HAP-1 (cell line): ENCODE measurements at regions not wholly inside any gene's neighbourhood (a gene's known extent, or its start where the extent isn't known, plus 50 kb on each side); places are given as distances from the start of the nearest gene placed in this dataset.

Experiments
- DNase-seq, 2 experiments: peaks; one replicate each; pipeline ENCODE4 v3.0.0-alpha.2; 2016 to 2020; ENCODE audit warnings: low spot score in 2 of 2
- H3K27me3 ChIP-seq: fragments of 250-450 bp; sonication (Bioruptor Pico); 2 replicates; pipeline ENCODE4 v1.5.1; 2020; ENCODE audit warnings: low read depth, mild to moderate bottlenecking, moderate library complexity
- H3K36me3 ChIP-seq: fragments of 250-450 bp; sonication (Bioruptor Pico); replicated peaks from 2 replicates; pipeline ENCODE4 v1.5.1; 2020; ENCODE audit warnings: mild to moderate bottlenecking
- H3K4me1 ChIP-seq: fragments of 250-450 bp; sonication (Bioruptor Pico); 2 replicates; pipeline ENCODE4 v1.5.1; 2020; ENCODE audit warnings: mild to moderate bottlenecking
- H3K4me3 ChIP-seq: fragments of 250-450 bp; sonication (Bioruptor Pico); 2 replicates; pipeline ENCODE4 v1.5.1; 2020; ENCODE audit warnings: mild to moderate bottlenecking, moderate library complexity
- H3K9me3 ChIP-seq: fragments of 250-450 bp; sonication (Bioruptor Pico); 2 replicates; pipeline ENCODE4 v1.5.1; 2020; ENCODE audit warnings: mild to moderate bottlenecking, moderate library complexity
- in situ Hi-C: fragments of 300-500 bp; cut with MboI; formaldehyde crosslinking; loops from 3 replicates; pipeline ENCODE4 v1.14.3; 2020; ENCODE audit warnings: low sequenced_read_pairs, inconsistent platforms, mixed read lengths

GRCh38 chr11:11004069-11004468 lies 146.2 kb upstream of the ZBED5 start:
- no peak for DNase-seq
- no peaks in the 10 kb centered on the region for H3K9me3 ChIP-seq

GRCh38 chr11:11003226-11003625 lies 145.4 kb upstream of the ZBED5 start:
- in situ Hi-C loops = no loop called here
- no peak for DNase-seq
- no peaks in the 10 kb centered on the region for H3K36me3 ChIP-seq
- H3K4me3 ChIP-seq = no peak overlapping the region
- H3K27me3 ChIP-seq = no peaks in the 10 kb centered on the region
- H3K4me1 ChIP-seq = no peaks in the 10 kb centered on the region
- no peaks in the 10 kb centered on the region for H3K9me3 ChIP-seq

More at GRCh38 chr11:11004069-11004468, 146.2 kb upstream of the ZBED5 start:
- no peaks in the 10 kb centered on the region for H3K36me3 ChIP-seq
- no peak overlapping the region for H3K4me3 ChIP-seq
- H3K27me3 ChIP-seq = no peaks in the 10 kb centered on the region
- in situ Hi-C loops = no loop called here
- no peaks in the 10 kb centered on the region for H3K4me1 ChIP-seq

- DNase-seq = no peak
- Histone ChIP-seq H3K9me3 (no peaks in the 10 kb centered on the region), H3K36me3 (no peaks in the 10 kb centered on the region), H3K4me1 (no peaks in the 10 kb centered on the region), H3K27me3 (no peaks in the 10 kb centered on the region), H3K4me3 (no peak overlapping the region)
- in situ Hi-C loops = no loop called here
Measured at GRCh38 chr11:11000579-11001283, 142.9 kb upstream of the ZBED5 start.

GRCh38 chr11:10998674-10999073 lies 140.8 kb upstream of the ZBED5 start:
- Histone ChIP-seq H3K36me3 (no peaks in the 10 kb centered on the region), H3K27me3 (no peaks in the 10 kb centered on the region), H3K9me3 (no peaks in the 10 kb centered on the region), H3K4me3 (no peak overlapping the region), H3K4me1 (no peaks in the 10 kb centered on the region)
- no peak for DNase-seq
- in situ Hi-C loops = no loop called here

GRCh38 chr11:10996678-10997077 lies 138.8 kb upstream of the ZBED5 start:
- Histone ChIP-seq H3K4me3 (no peak overlapping the region), H3K9me3 (no peaks in the 10 kb centered on the region), H3K27me3 (no peaks in the 10 kb centered on the region), H3K36me3 (no peaks in the 10 kb centered on the region), H3K4me1 (peaks cover 2% of the 10 kb centered on the region; the same call in 1 of the 2 replicates)
- no peak for DNase-seq
- in situ Hi-C loops = no loop called here

GRCh38 chr11:10993640-10994039 lies 135.8 kb upstream of the ZBED5 start:
- H3K9me3 ChIP-seq = no peaks in the 10 kb centered on the region
- no peaks in the 10 kb centered on the region for H3K27me3 ChIP-seq
- in situ Hi-C loops = no loop called here
- DNase-seq = no peak
- peaks cover 2% of the 10 kb centered on the region; the same call in 1 of the 2 replicates for H3K4me1 ChIP-seq
- H3K36me3 ChIP-seq = no peaks in the 10 kb centered on the region
- no peak overlapping the region for H3K4me3 ChIP-seq

GRCh38 chr11:10993186-10993585 lies 135.3 kb upstream of the ZBED5 start:
- peaks cover 5% of the 10 kb centered on the region for H3K4me1 ChIP-seq
- no peaks in the 10 kb centered on the region for H3K9me3 ChIP-seq
- H3K4me3 ChIP-seq = no peak overlapping the region
- in situ Hi-C loops = no loop called here
- no peaks in the 10 kb centered on the region for H3K36me3 ChIP-seq
- no peak for DNase-seq
- H3K27me3 ChIP-seq = no peaks in the 10 kb centered on the region

- Histone ChIP-seq H3K36me3 (no peaks in the 10 kb centered on the region), H3K27me3 (no peaks in the 10 kb centered on the region), H3K4me1 (peaks cover 11% of the 10 kb centered on the region), H3K9me3 (no peaks in the 10 kb centered on the region), H3K4me3 (no peak overlapping the region)
- in situ Hi-C loops = no loop called here
- no peak for DNase-seq
Measured at GRCh38 chr11:10991393-10991792, 133.5 kb upstream of the ZBED5 start.

GRCh38 chr11:10990637-10991193 lies 132.9 kb upstream of the ZBED5 start:
- Histone ChIP-seq H3K9me3 (no peaks in the 10 kb centered on the region), H3K36me3 (no peaks in the 10 kb centered on the region), H3K4me1 (peaks cover 11% of the 10 kb centered on the region), H3K4me3 (no peak overlapping the region), H3K27me3 (no peaks in the 10 kb centered on the region)
- no peak for DNase-seq
- in situ Hi-C loops = no loop called here

- H3K36me3 ChIP-seq = no peaks in the 10 kb centered on the region
- DNase-seq = no peak
- no peaks in the 10 kb centered on the region for H3K9me3 ChIP-seq
- H3K27me3 ChIP-seq = no peaks in the 10 kb centered on the region
- H3K4me3 ChIP-seq = no peak overlapping the region
- H3K4me1 ChIP-seq = peaks cover 11% of the 10 kb centered on the region
- in situ Hi-C loops = no loop called here
Measured at GRCh38 chr11:10990160-10990559, 132.3 kb upstream of the ZBED5 start.

- Histone ChIP-seq H3K36me3 (no peaks in the 10 kb centered on the region), H3K27me3 (no peaks in the 10 kb centered on the region), H3K9me3 (no peaks in the 10 kb centered on the region), H3K4me3 (no peak overlapping the region), H3K4me1 (peaks cover 11% of the 10 kb centered on the region; the same call in 1 of the 2 replicates)
- in situ Hi-C loops = no loop called here
- DNase-seq = no peak
Measured at GRCh38 chr11:10986006-10986405, 128.2 kb upstream of the ZBED5 start.

- Histone ChIP-seq H3K36me3 (no peaks in the 10 kb centered on the region), H3K4me3 (no peak overlapping the region)
Measured at GRCh38 chr11:10984742-10985141, 126.9 kb upstream of the ZBED5 start.

GRCh38 chr11:10984250-10984649 lies 126.4 kb upstream of the ZBED5 start:
- no peaks in the 10 kb centered on the region for H3K36me3 ChIP-seq
- no peak overlapping the region for H3K4me3 ChIP-seq
- peak in 1 of 2 experiments; percentile 32 for DNase-seq
- in situ Hi-C loops = no loop called here
- peaks cover 11% of the 10 kb centered on the region; the same call in 1 of the 2 replicates for H3K4me1 ChIP-seq
- no peaks in the 10 kb centered on the region for H3K9me3 ChIP-seq
- no peaks in the 10 kb centered on the region for H3K27me3 ChIP-seq

More at GRCh38 chr11:10984742-10985141, 126.9 kb upstream of the ZBED5 start:
- H3K9me3 ChIP-seq = no peaks in the 10 kb centered on the region
- peaks cover 11% of the 10 kb centered on the region; the same call in 1 of the 2 replicates for H3K4me1 ChIP-seq
- in situ Hi-C loops = no loop called here
- no peak for DNase-seq
- no peaks in the 10 kb centered on the region for H3K27me3 ChIP-seq

- Histone ChIP-seq H3K27me3 (no peaks in the 10 kb centered on the region), H3K36me3 (no peaks in the 10 kb centered on the region), H3K4me1 (peaks cover 6% of the 10 kb centered on the region; the same call in 1 of the 2 replicates), H3K4me3 (no peak overlapping the region), H3K9me3 (no peaks in the 10 kb centered on the region)
- DNase-seq = peak in 1 of 2 experiments; percentile 14
- in situ Hi-C loops = no loop called here
Measured at GRCh38 chr11:10982704-10983510, 125.1 kb upstream of the ZBED5 start.
